GM19467 (cell line): ENCODE measurements at regions not wholly inside any gene's neighbourhood (a gene's known extent, or its start where the extent isn't known, plus 50 kb on each side); places are given as distances from the start of the nearest gene placed in this dataset.

ENCODE experiments used
- ATAC-seq: cut with Tn5 transposase; IDR thresholded peaks from one replicate; pipeline ENCODE4 v1.9.1; 2021; ENCODE audit warnings: mild to moderate bottlenecking, moderate library complexity; ENCODE audit not compliant: unreplicated experiment

DNA sequence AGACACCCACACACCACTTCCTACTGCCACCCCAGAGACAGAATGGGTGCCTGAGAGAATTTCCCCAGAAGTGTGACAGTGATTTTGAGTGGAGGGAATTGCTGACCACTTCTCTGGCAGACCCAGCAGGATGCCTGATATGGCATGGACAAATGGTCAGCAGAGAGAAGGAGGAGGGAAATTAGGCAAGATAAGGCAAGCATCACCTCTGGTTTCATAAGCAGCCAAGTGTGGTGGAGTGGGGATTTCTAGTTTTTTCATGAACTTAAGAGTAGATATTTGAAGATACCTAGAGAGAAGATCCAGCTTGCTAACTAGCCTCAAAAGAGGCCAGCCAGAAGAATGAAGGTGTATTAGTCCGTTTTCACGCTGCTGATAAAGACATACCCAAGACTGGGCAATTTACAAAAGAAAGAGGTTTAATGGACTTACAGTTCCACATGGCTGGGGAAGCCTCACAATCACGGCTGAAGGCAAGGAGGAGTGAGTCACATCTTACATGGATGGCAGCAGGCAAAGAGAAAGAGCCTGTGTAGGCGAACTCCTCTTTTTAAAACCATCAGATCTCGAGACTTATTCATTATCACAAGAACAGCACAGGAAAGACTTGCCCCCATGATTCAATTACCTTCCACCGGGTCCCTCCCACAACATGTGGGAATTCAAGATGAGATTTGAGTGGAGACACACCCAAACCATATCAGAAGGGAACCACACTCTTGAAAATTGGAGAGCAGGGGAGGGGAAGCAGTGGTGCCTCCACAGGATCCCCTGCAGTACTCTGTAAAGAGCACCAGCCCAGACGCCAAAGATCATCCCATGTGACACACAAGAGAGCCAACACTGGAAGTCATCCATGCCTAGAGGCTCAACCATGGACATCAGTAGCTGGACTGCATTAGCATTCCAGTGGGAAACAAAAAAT is 64.2 kb downstream of the RBM43 start:
- no peak for ATAC-seq

DNA sequence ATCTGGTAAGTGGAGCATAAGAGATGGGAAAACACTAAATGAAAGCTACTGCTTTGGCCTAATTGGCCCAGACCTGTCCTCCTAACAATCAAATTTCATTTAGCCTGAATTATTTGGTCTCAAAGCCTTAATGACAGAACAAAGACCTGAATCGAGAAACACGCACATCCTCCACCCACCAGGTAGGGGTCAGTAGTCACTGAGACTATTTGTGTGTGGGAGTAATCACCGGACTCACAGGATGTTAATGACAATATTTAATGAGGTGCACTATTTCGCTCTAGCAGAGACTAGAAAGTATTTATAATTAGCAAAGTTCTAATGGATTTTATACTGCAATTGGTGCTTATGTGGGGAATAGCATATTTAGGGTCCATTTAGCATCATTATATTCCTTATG is 68.1 kb downstream of the RBM43 start:
- ATAC-seq: no peak

DNA sequence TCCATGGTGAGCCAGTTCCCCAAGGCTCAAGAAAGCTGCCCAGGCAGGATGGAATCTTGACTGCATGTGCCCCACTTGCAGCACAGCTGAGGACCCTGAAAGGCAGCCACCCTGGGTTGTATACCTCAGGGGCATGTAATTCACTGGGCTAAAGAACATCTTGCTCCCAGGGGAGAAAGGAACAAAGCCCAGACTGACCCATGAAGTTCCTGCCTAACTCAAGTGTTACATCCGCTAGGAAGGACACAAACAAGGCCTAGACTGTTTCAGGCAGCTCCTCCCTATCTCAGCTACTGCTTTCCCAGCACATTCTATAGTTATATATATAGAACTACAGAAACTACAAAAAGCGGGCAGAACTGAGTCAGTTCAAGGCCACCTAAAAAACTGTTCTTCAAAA is 69.0 kb downstream of the RBM43 start:
- no peak for ATAC-seq

DNA sequence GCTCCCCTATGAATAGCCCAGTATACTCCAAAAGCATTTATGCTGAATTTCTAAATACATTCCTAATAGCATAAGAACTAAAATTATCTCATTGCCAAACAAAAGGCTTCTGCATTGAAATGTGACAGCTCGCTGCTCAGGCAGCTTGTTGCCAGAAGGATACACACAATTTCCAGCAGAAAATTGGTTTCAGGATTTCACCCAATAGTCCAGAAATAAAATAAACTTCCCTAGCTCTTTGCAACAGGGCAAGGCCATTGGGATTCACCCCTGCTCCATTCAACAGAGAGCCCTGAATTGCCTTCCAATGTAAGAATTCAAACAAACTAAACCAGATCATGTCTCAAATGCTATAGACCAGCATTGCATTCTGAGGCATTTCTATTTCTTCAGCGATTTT is 70.7 kb downstream of the RBM43 start:
- no peak for ATAC-seq

GRCh38 chr2:151189125-151189524 is 72.5 kb downstream of the RBM43 start:
- no peak for ATAC-seq

DNA sequence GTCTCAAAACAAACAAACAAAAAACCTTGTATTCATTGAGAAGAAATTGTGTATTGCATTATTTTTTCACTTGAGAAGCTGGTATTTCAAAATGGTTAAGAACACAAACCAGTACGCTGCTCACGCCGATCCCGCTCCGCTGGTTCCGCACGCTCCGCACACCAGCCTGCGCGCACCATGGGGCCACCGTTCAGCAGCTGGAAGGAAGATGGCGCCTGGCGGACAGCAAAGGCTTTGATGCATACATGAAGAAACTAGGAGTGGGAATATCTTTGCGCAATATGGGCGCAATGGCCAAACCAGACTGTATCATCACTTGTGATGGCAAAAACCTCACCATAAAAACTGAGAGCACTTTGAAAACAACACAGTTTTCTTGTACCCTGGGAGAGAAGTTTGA is 75.7 kb downstream of the RBM43 start:
- ATAC-seq: no peak

DNA sequence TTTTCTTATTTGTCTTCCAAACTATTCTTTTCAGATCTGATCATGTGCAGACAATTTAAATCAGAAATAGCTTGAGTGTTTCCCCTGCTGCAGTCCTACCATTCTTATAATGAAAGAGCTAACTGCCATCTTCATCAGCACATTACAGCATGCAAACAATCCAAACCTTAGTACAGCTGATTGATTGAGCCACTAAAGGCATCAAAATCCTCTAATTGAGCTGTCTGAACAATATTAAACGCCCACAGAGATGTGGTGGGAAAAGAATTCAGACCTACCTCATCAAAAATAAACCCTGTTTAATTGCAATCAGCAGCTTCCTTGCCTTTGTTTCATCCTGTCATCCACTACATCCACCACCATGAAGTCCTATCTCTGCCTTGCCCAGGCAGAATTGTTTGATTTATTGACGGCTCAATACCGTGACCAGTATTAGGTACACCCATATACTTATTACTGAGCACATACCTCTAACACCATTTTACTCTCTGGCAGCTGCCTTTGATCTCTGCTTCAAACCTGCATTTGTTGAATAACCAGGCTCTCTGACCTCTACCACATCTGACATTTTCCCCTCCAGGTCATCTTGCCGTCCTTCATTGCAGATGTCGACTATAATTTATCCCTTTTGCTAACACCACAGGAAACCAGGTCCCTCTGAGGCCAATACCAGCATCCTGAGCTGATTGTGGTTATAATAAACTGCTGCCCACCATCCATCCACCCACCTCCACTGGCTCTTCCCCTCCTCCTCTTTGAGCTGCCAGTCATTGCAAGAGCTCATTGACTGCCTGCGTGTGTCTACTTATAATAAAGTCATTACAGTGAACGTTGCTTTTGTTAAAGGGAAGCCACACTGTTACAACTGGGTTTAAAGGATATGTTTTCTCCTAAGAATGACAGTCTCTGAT is 78.5 kb downstream of the RBM43 start:
- no peak for ATAC-seq

DNA sequence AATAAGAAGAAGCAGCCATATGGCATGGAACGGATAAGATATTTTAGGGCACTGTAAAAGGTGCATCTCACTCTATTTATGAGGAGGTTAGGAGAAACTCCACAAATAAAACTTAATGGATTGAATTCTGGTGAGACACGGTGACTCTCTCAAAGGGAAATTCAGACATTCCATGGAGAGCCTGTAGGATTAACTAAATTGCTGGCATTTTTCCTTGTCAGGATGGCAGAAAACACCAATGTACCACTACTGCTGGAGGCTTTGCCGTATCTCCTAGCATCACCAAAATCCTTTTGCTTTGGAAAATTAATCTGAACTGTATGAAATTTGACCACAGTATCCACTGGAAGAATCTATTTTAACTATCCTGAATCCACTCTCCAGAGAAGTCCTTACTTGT is 79.3 kb downstream of the RBM43 start:
- no peak for ATAC-seq

- no peak for ATAC-seq
Observed at GRCh38 chr2:151181524-151181923, 80.1 kb downstream of the RBM43 start.

DNA sequence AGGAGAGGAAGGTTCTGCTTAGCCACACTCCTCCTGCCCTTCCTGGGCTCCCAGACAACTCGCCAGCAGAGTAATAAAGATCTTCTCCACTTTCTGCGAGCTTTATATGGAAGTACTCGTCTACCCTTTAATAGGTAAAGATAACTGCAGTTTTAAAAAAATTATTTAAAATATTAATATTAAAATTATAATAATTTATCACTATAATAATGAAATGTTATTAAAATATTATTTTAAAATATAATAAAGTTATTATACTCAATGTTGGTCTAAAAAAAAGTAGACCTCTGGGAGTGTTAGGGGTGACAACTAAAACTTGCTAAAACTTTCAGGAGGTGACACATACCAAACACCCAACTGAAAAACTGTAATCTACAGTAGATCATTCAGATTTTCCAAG is 81.5 kb downstream of the RBM43 start:
- no peak for ATAC-seq

GRCh38 chr2:151178207-151178606 is 83.5 kb downstream of the RBM43 start:
- ATAC-seq: no peak

GRCh38 chr2:151177756-151178155 is 83.9 kb downstream of the RBM43 start:
- no peak for ATAC-seq

- no peak for ATAC-seq
Observed at GRCh38 chr2:151176661-151177060, 85.0 kb downstream of the RBM43 start.

DNA sequence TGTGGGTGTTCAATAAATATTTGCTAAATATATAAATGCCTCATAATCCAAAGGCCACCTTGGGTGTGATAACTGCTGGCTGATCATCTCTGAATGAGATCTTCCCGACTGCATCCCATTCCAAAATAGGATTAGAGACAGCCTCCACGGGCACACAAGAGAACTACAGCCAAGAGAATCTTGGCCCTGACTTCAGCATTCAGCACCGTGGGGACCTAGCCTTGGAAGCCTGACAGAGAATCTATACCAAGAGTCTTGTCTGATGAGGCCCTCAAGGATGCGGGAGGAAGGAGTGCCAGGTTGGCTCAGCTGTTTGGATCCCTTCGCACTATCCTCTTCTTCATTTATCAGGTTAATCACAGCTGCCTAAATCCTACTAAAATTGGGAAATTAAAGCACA is 85.8 kb downstream of the RBM43 start:
- no peak for ATAC-seq

- no peak for ATAC-seq
Observed at GRCh38 chr2:151174127-151174526, 87.5 kb downstream of the RBM43 start.

DNA sequence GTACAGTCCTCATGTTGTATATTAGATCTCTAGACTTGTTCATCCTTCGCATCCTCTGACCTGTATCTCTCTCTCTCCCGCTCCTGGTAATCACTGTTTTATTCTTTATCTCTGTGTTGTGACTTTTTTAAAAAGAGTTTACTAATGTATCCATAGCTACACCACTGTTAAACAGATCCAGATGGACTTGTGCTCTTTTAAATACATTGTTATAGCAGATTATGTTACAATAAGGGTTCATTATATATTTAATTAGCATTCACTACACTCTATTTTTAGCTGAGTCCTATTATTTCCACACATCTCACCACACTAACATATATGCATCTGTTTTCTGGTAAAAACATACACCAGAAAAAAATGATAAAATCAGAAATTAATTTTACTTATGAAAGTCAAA is 90.5 kb downstream of the RBM43 start:
- no peak for ATAC-seq

DNA sequence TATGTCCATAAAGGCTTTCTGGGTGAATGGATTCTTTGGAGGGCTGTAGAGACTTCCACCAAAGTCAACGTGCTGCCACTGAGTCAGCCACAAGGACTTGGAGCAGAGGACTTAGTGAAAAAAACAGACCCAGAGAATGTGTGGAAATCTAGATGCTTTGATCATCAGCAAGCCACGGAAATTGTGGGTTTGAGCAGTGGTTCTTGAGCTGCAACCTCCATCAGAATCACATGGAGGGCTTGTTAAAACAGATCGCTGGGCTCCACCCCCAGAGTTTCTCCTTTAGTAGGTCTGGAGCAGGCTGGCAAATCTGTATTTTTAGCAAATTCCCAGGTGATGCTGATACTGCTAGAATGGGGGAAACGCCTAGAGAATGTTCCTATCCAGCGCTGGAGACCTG is 95.3 kb downstream of the RBM43 start:
- ATAC-seq: no peak

DNA sequence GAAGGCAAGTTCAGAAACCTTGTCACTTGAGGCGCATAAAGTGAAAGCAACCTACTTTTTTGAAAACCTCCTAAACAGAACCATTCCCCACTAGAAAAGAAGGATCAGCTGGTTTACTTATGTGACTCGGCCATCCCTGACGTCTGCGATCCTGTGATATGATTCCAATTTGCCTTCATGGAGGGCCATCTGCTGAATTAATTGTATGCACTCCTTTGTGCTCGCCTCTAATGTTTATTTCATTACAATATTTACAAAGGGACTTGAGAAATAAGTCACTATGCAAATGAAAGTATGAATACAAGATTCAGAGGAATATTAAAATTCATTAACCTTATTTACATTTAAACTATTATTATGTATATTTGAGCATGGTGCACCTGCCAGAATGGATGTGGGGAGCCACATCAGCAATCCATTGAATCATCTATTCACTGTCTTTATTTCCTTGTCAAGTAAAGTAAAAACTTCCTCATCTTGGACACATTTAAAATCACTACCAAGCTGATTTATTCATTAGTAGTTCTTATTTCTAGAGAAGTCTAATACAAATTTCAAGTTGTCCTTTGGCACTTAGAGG is 96.5 kb downstream of the RBM43 start:
- ATAC-seq: no peak

DNA sequence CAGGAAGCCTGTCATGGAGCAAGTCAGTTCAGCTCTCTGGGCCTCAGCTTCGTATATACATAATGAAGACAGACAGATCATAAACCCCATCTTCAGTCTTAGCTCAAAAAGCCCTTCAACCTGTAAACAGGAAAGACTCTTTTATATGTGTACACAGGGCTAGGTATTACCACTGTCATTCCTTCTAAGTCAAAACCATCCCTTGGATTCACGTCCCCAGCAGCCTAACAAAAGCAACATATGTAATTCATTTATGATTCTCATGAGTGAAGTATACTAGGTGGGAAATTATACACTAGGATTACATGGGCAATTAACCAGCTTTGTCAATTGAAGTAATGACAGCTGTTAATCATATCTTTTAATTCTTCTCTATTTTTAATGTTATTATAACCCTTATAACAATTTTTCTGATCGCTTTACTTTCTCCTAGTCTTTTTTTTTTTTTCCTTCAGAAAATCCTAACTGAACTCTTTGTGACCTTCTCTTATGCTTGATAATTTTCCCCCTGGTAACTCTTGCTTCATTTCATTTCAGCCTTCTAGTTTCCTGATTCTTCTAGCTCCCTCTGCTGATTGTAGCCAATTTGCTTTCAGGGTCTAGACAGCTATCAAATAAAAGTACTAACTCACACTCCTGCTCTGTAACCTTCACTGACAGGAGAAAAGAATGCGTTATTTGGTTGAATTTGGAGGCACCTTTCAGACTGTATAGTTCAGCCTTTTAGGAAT is 99.7 kb downstream of the RBM43 start:
- no peak for ATAC-seq

GRCh38 chr2:151159109-151159662 is 102.5 kb downstream of the RBM43 start:
- ATAC-seq: no peak
